Stimulated activated naive B cell treated with anti-CD40 and anti-IgM and Interleukin-4, amounts not matched to agents 10 μg/mL and 1 μg/mL and 100 μg/mL, for 72 hours (primary cell): ENCODE measurements at regions not wholly inside any gene's neighbourhood (a gene's known extent, or its start where the extent isn't known, plus 50 kb on each side); places are given as distances from the start of the nearest gene placed in this dataset.
"Not testable (repeated sequence)": the region's sequence is repeated elsewhere in the genome, so short reads cannot be mapped to it uniquely, and the experiment has no call there.

Experiments used
- ATAC-seq, 2 donors: fragments of 150-1000 bp; cut with Tn5 transposase; replicated peaks; 2 replicates each; pipeline ENCODE4 v1.10.0; 2021; ENCODE audit warnings: moderate library complexity in 1 of 2
- DNase-seq: peaks from one replicate; pipeline ENCODE4 v3.0.0; 2021
- H3K27ac Mint-ChIP-seq: one replicate; pipeline ENCODE4 v1.8.0; 2022; ENCODE audit warnings: mild to moderate bottlenecking, mixed read lengths
- H3K27me3 Mint-ChIP-seq, 2 donors: one replicate each; pipeline ENCODE4 v1.8.0; 2022; ENCODE audit warnings: mixed read lengths in 2 of 2
- H3K36me3 Mint-ChIP-seq, 2 donors: one replicate each; pipeline ENCODE4 v1.8.0; 2022; ENCODE audit warnings: mixed read lengths in 2 of 2, mild to moderate bottlenecking in 1 of 2
- H3K4me1 Mint-ChIP-seq, 2 donors: one replicate each; pipeline ENCODE4 v1.8.0; 2022; ENCODE audit warnings: mixed read lengths in 2 of 2, mild to moderate bottlenecking in 1 of 2
- H3K4me3 Mint-ChIP-seq, 2 donors: one replicate each; pipeline ENCODE4 v1.8.0; 2022; ENCODE audit warnings: mild to moderate bottlenecking in 2 of 2, mixed read lengths in 2 of 2, moderate library complexity in 1 of 2
- H3K9me3 Mint-ChIP-seq, 2 donors: one replicate each; pipeline ENCODE4 v1.8.0; 2022; ENCODE audit warnings: mixed read lengths in 2 of 2, mild to moderate bottlenecking in 1 of 2

- ATAC-seq (peak; percentile 52 to 59), DNase-seq (no peak)
- Mint-ChIP-seq H3K9me3 (no peaks in the 10 kb centered on the region), H3K36me3 (no peaks in the 10 kb centered on the region), H3K4me1 (peaks cover 9 to 13% of the 10 kb centered on the region in 2 donors), H3K27me3 (peaks cover 53 to 57% of the 10 kb centered on the region in 2 donors), H3K27ac (no peak overlapping the region), H3K4me3 (no peak overlapping the region)
Observed at GRCh38 chr9:113677057-113677456, 199.1 kb upstream of the ZNF618 start.

DNA sequence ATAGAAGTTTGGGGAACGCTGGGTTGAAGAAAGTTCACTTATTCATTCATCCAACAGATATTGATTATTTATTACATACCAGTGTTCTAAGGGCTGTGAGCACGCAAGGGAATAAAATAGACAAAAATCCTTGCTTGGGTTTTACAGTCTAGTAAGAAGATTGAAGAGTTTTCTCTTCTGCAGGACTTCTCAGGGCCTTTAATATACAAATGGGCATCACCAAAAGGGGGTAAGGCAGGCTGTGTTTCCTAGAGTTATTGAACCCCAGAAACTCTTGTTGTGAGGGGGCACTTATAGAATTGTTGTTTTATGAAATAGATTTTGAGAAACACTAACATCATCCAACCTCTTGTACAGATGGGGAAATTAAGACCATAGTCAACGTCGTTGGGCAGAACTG is 198.5 kb upstream of the ZNF618 start:
- ATAC-seq: no peak
- no peak for DNase-seq
- no peak overlapping the region for H3K27ac Mint-ChIP-seq
- H3K36me3 Mint-ChIP-seq: no peaks in the 10 kb centered on the region
- peaks cover 58 to 63% of the 10 kb centered on the region in 2 donors for H3K27me3 Mint-ChIP-seq
- no peak overlapping the region for H3K4me3 Mint-ChIP-seq
- peaks cover 9 to 13% of the 10 kb centered on the region in 2 donors for H3K4me1 Mint-ChIP-seq
- H3K9me3 Mint-ChIP-seq: no peaks in the 10 kb centered on the region

GRCh38 chr9:113678119-113678858 is 197.8 kb upstream of the ZNF618 start:
- Mint-ChIP-seq H3K27ac (no peak overlapping the region), H3K9me3 (no peaks in the 10 kb centered on the region), H3K4me3 (no peak overlapping the region), H3K36me3 (no peaks in the 10 kb centered on the region), H3K27me3 (peaks cover 60 to 63% of the 10 kb centered on the region in 2 donors), H3K4me1 (peaks cover 9 to 13% of the 10 kb centered on the region in 2 donors)
- ATAC-seq (no peak), DNase-seq (no peak)

DNA sequence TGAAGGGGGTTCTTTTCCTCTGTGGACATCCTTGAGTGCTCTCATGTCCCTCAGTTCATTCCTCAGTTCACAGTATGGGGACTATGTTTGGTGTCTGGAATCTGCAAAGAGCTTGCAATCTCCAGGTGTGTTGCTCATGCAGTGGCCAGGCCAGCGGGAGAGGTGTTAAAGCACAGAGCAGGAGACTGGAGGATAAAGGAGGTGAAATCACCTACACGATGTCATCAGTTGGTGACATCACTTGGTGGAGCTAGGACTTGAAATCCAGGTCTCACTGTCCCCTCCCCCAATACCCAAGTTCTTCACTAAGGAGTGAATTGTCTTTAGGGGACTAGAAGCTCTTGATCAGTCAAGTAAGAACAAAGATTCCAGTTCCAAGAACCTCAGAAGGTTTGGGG is 197.3 kb upstream of the ZNF618 start:
- H3K9me3 Mint-ChIP-seq: no peaks in the 10 kb centered on the region
- H3K4me1 Mint-ChIP-seq: peaks cover 9 to 13% of the 10 kb centered on the region in 2 donors
- no peak overlapping the region for H3K27ac Mint-ChIP-seq
- ATAC-seq (no peak), DNase-seq (no peak)
- H3K36me3 Mint-ChIP-seq: no peaks in the 10 kb centered on the region
- peaks cover 59 to 61% of the 10 kb centered on the region in 2 donors for H3K27me3 Mint-ChIP-seq
- H3K4me3 Mint-ChIP-seq: no peak overlapping the region

GRCh38 chr9:113682297-113682771 is 193.8 kb upstream of the ZNF618 start:
- no peak for DNase-seq
- no peak for ATAC-seq
- H3K4me1 Mint-ChIP-seq: peaks cover 2 to 5% of the 10 kb centered on the region in 2 donors
- H3K27ac Mint-ChIP-seq: no peak overlapping the region
- H3K9me3 Mint-ChIP-seq: peaks cover 12 to 13% of the 10 kb centered on the region in 2 donors
- H3K36me3 Mint-ChIP-seq: peaks cover 8 to 10% of the 10 kb centered on the region in 2 donors
- H3K4me3 Mint-ChIP-seq: no peak overlapping the region
- H3K27me3 Mint-ChIP-seq: peaks cover 68 to 69% of the 10 kb centered on the region in 2 donors

- H3K27ac Mint-ChIP-seq: peak overlapping the region; percentile 63
- H3K4me3 Mint-ChIP-seq, DNase-seq, ATAC-seq, H3K4me1 Mint-ChIP-seq: not testable (repeated sequence)
- peaks cover 71 to 80% of the 10 kb centered on the region in 2 donors for H3K27me3 Mint-ChIP-seq
- H3K9me3 Mint-ChIP-seq: peaks cover 12 to 13% of the 10 kb centered on the region in 2 donors
- H3K36me3 Mint-ChIP-seq: peaks cover 8 to 10% of the 10 kb centered on the region in 2 donors
Observed at GRCh38 chr9:113685636-113686035, 190.5 kb upstream of the ZNF618 start.

GRCh38 chr9:113687107-113687679 is 188.9 kb upstream of the ZNF618 start:
- Mint-ChIP-seq H3K4me3 (no peak overlapping the region), H3K4me1 (peaks cover 0 to 1% of the 10 kb centered on the region in 2 donors), H3K36me3 (peaks cover 8 to 10% of the 10 kb centered on the region in 2 donors), H3K27ac (no peak overlapping the region), H3K27me3 (peaks cover 63 to 76% of the 10 kb centered on the region in 2 donors), H3K9me3 (peaks cover 12 to 13% of the 10 kb centered on the region in 2 donors)
- no peak for DNase-seq
- no peak for ATAC-seq

DNA sequence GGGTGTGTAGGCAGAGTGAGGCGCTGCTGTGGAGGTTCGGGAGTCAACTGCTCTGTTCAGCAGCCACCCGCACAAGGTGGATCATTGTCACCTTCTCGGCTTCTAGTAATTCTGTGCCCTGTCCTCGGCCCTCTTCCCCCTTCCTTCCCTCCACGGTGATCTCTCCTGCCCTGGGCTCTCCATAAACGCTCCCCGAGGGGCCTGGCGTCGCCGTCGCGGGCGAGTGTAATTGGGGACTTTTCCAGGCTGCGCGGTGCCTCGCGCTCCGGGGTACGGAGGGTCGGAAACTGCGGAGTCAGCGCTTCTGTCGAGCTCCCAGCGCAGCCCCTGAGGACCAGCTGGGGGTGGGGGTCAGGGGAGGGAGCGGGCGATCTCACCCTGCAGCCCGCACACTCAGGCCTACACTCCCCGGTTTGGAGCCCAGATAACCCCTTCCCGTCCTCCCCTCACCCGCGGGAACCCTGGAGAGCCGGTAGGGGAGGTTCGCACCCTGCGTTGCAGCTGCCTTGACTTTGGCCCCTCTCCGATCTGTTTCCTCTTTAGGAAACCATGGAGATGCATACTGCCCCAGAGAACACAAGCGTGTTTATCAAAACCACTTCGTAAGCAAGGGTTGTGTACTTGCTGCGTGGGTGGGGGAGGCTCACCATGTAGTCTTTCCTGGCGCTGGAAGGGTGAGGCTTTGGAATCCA is 188.3 kb upstream of the ZNF618 start:
- Mint-ChIP-seq H3K4me3 (no peak overlapping the region), H3K9me3 (peaks cover 12 to 13% of the 10 kb centered on the region in 2 donors), H3K4me1 (peaks cover 0 to 1% of the 10 kb centered on the region in 2 donors), H3K27me3 (peaks cover 58 to 75% of the 10 kb centered on the region in 2 donors), H3K27ac (no peak overlapping the region), H3K36me3 (peaks cover 8 to 10% of the 10 kb centered on the region in 2 donors)
- DNase-seq (no peak), ATAC-seq (peak; percentile 25 to 33)

DNA sequence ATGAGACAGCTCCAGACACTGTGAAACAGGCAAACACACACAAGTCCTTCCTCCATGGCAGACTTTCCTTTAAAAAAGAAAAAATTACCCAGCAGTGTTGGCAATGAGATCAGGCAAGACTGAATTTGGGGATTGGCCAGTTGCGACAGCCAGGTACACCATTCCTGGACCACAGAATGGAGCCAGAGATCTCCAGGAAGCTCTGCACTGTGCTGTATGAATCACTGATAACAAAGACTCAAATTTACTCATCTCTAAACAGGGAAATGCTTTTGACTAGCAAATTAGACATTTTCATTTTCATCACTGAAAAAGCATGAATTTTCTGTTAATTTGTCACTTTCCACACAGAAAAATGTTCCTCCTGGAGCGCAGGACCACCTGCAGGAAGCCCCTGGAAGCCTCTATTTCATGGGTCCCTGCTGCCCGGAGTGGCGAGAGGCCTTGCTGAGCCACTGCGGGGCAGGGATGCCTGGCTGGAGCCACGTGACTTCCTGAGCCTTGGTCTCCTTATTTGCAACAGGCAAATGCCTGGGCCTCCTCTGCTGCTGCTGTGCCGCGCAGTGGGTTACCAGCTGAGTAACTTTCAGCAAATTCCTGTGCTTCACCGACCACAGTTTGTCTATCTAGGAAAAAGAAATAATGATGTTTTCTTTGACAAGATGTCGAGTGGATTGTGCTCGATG is 185.9 kb upstream of the ZNF618 start:
- Mint-ChIP-seq H3K27me3 (peaks cover 55 to 73% of the 10 kb centered on the region in 2 donors), H3K27ac (no peak overlapping the region), H3K36me3 (peaks cover 7 to 8% of the 10 kb centered on the region in 2 donors), H3K4me1 (peaks cover 0 to 1% of the 10 kb centered on the region in 2 donors), H3K9me3 (peaks cover 9 to 10% of the 10 kb centered on the region in 2 donors), H3K4me3 (no peak overlapping the region)
- ATAC-seq (no peak), DNase-seq (no peak)

DNA sequence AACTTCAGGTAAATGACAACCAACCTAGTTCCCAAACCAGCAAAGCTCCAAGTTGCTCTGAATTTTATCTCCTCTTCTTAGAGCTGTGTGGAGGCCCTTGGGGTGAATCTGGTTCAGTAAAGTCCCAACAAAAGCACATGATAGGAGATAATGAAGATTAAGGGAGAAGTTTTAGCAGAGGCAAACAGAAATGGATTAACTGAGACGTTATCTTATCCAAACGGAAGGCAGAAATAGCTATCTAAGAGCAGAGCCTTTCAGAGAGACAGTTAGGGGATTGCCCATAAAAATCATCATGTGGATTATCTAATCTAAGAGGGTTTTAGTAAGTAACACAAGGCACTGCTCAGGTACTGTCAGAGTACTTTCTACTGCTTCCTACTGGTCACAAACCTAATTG is 183.9 kb upstream of the ZNF618 start:
- ATAC-seq: no peak
- peaks cover 4 to 8% of the 10 kb centered on the region in 2 donors for H3K9me3 Mint-ChIP-seq
- DNase-seq: no peak
- no peak overlapping the region for H3K4me3 Mint-ChIP-seq
- H3K27me3 Mint-ChIP-seq: peaks cover 52 to 72% of the 10 kb centered on the region in 2 donors
- peaks cover 0 to 1% of the 10 kb centered on the region in 2 donors for H3K4me1 Mint-ChIP-seq
- H3K27ac Mint-ChIP-seq: no peak overlapping the region
- H3K36me3 Mint-ChIP-seq: no peaks in the 10 kb centered on the region

DNA sequence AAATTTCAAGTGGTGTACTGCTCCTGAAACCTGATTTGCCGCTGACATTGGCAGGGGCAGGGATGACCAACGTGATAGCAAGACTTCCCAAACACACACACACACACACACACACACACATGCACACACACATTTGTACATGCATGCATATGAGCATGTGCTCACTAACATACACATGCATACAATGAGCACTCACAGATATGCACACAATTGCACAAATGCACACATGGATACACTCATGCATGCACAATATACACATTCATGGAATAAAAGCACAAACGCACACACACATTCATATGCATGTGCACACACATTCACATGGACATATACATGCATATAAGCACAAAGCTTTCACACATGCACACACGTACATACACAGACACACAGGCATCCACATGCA is 181.2 kb upstream of the ZNF618 start:
- Mint-ChIP-seq H3K27ac (no peak overlapping the region), H3K27me3 (peaks cover 34 to 60% of the 10 kb centered on the region in 2 donors), H3K4me3 (no peak overlapping the region), H3K36me3 (no peaks in the 10 kb centered on the region), H3K9me3 (peaks cover 4 to 8% of the 10 kb centered on the region in 2 donors), H3K4me1 (no peaks in the 10 kb centered on the region)
- DNase-seq: no peak
- no peak for ATAC-seq

GRCh38 chr9:113695440-113695851 is 180.7 kb upstream of the ZNF618 start:
- H3K9me3 Mint-ChIP-seq: peaks cover 4 to 8% of the 10 kb centered on the region in 2 donors
- H3K4me1 Mint-ChIP-seq: no peaks in the 10 kb centered on the region
- ATAC-seq: no peak
- no peak overlapping the region for H3K4me3 Mint-ChIP-seq
- no peak overlapping the region for H3K27ac Mint-ChIP-seq
- no peaks in the 10 kb centered on the region for H3K36me3 Mint-ChIP-seq
- peaks cover 34 to 58% of the 10 kb centered on the region in 2 donors for H3K27me3 Mint-ChIP-seq
- DNase-seq: no peak

DNA sequence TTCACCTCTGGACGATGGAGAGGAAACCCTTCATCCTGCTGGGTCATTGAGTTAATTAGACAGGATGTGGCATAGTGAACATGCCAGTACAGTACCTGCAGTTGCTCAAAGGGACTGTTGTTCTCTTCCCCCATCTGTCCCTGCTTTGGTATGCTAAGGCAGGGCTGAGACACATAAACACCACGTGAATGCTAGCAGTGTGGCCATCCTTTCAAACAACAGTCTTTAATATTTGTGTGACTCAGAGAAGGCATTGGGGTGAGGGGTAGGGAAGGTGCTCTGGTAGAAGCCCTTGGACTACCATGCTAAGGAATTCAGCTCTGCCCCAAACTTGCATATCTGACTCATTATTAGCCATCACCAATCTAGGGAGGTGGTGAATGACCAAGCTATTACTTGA is 180.2 kb upstream of the ZNF618 start:
- Mint-ChIP-seq H3K4me1 (no peaks in the 10 kb centered on the region), H3K36me3 (no peaks in the 10 kb centered on the region), H3K4me3 (no peak overlapping the region), H3K27ac (no peak overlapping the region), H3K27me3 (peaks cover 37 to 58% of the 10 kb centered on the region in 2 donors), H3K9me3 (peaks cover 4 to 8% of the 10 kb centered on the region in 2 donors)
- DNase-seq: no peak
- ATAC-seq: no peak
